ENCODE measurements at regions not wholly inside any gene's neighbourhood (a gene's known extent, or its start where the extent isn't known, plus 50 kb on each side); places are given as distances from the start of the nearest gene placed in this dataset.
A peak's percentile ranks its signal among the peaks of the same experiment; 100 is the strongest.

DNA sequence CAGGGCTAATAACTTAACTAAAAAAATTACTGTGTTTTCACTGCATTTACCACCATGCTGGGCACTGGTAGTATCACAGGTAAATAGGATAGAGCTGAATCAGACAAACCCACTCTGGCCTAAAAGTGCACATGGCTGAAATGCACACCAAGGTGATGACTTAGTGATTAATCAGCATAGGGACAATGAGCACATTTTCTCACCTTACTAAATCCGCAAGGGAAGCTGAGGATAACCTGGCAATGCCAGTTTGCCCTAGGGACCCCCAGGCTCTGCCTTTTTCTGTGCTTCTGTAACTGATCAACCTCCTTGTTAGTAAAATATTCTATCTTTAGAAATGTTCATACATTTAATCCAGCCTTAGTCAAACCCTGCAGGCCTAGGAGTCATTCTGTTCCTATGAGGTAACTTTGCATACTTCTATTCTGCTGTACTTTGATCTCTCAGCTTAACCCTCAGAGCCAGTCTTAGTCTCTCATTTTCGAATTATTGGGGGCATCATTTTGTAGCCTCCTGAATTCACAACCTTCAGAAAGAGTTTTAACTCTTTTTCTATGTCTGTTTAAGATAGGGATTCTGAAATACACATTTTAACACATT is 562.9 kb upstream of the KCNMB2 start:
- Mint-ChIP-seq H3K27ac (ENCODE audit: low read depth, unreplicated experiment) (peak overlapping the region; percentile 46), H3K9me3 (ENCODE audit: unreplicated experiment) (no peaks in the 10 kb centered on the region), H3K4me3 (ENCODE audit: unreplicated experiment) (no peak overlapping the region), H3K4me1 (ENCODE audit: insufficient read depth, unreplicated experiment) (peaks cover 9% of the 10 kb centered on the region), H3K27me3 (ENCODE audit: insufficient read depth, unreplicated experiment) (no peaks in the 10 kb centered on the region), H3K36me3 (ENCODE audit: insufficient read depth, unreplicated experiment) (no peaks in the 10 kb centered on the region)
- intact Hi-C loops (cut with micrococcal nuclease) = no loop called here
- peak; percentile 18 for DNase-seq (ENCODE audit: unreplicated experiment)
- no TSS peak for BruUV-seq (replicated peaks)
- ChIA-PET CTCF (interaction anchor here (0.8 kb wide), 1 partner anchor 279 kb away, joined by 3 read pairs; no protein-coding TSS in a partner anchor), POLR2A (interaction anchor here (0.6 kb wide), 1 partner anchor 69 kb away, joined by 3 read pairs; no protein-coding TSS in a partner anchor)
- TF ChIP-seq, protein P1, sequence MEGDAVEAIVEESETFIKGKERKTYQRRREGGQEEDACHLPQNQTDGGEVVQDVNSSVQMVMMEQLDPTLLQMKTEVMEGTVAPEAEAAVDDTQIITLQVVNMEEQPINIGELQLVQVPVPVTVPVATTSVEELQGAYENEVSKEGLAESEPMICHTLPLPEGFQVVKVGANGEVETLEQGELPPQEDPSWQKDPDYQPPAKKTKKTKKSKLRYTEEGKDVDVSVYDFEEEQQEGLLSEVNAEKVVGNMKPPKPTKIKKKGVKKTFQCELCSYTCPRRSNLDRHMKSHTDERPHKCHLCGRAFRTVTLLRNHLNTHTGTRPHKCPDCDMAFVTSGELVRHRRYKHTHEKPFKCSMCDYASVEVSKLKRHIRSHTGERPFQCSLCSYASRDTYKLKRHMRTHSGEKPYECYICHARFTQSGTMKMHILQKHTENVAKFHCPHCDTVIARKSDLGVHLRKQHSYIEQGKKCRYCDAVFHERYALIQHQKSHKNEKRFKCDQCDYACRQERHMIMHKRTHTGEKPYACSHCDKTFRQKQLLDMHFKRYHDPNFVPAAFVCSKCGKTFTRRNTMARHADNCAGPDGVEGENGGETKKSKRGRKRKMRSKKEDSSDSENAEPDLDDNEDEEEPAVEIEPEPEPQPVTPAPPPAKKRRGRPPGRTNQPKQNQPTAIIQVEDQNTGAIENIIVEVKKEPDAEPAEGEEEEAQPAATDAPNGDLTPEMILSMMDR (IDR thresholded peaks at IDR 0.05; ENCODE audit: unreplicated experiment) = no peak

DNA sequence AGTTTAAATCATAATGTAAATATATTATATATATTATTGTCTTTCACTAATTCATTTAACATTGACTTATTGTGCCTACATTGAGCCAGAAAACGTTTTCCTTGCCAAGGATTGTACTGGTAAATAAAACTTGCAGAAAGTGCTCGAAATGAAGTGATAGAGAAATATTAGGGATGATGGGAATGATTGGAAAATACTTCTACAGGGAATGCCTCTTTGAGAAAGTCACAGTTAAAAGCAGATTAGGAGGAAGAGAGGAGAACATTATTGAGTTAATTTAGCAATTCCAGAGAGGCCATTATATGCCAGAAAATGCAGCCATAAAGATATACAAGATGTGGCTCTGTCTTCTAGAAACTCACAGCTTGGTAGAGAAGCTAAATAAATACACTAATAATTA is 560.0 kb upstream of the KCNMB2 start:
- no peak overlapping the region for H3K4me3 Mint-ChIP-seq (ENCODE audit: unreplicated experiment)
- ChIA-PET POLR2A (interaction anchor here (0.6 kb wide), 1 partner anchor 63 kb away, joined by 3 read pairs; no protein-coding TSS in a partner anchor), CTCF (no interaction called here)
- H3K9me3 Mint-ChIP-seq (ENCODE audit: unreplicated experiment) = no peaks in the 10 kb centered on the region
- H3K27ac Mint-ChIP-seq (ENCODE audit: low read depth, unreplicated experiment) = no peak overlapping the region
- BruUV-seq (replicated peaks) = no TSS peak
- H3K4me1 Mint-ChIP-seq (ENCODE audit: insufficient read depth, unreplicated experiment) = peaks cover 9% of the 10 kb centered on the region
- TF ChIP-seq, protein P1 (IDR thresholded peaks at IDR 0.05; ENCODE audit: unreplicated experiment) = no peak
- DNase-seq (ENCODE audit: unreplicated experiment) = no peak
- no peaks in the 10 kb centered on the region for H3K27me3 Mint-ChIP-seq (ENCODE audit: insufficient read depth, unreplicated experiment)
- intact Hi-C loops (cut with micrococcal nuclease) = no loop called here
- H3K36me3 Mint-ChIP-seq (ENCODE audit: insufficient read depth, unreplicated experiment) = no peaks in the 10 kb centered on the region

DNA sequence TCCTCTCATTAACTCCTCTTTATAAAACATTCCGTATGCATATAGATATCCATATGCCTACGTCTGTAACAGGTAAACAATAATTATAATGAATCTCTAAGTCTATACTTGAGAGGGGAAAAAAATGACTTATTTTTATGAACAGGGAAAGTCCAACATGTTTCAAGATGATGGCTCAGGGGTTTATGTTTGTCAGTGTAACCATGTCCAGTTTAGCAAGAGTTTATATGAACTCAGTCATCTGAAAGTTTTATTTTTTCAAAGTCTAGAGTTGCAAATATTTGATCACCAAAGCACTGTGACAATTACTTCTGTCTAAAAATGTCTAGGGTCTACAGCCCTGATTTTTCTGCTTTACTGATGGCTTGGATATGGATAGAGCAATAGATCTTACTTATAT is 559.4 kb upstream of the KCNMB2 start:
- BruUV-seq (replicated peaks) = no TSS peak
- H3K9me3 Mint-ChIP-seq (ENCODE audit: unreplicated experiment) = no peaks in the 10 kb centered on the region
- no peak overlapping the region for H3K27ac Mint-ChIP-seq (ENCODE audit: low read depth, unreplicated experiment)
- CTCF ChIA-PET = interaction anchor here (0.6 to 0.7 kb wide), 2 partner anchors 9 to 138 kb away, joined by 4 read pairs; no protein-coding TSS in a partner anchor
- H3K4me1 Mint-ChIP-seq (ENCODE audit: insufficient read depth, unreplicated experiment) = peaks cover 9% of the 10 kb centered on the region
- POLR2A ChIA-PET = no interaction called here
- no peaks in the 10 kb centered on the region for H3K27me3 Mint-ChIP-seq (ENCODE audit: insufficient read depth, unreplicated experiment)
- TF ChIP-seq, protein P1 (IDR thresholded peaks at IDR 0.05; ENCODE audit: unreplicated experiment) = no peak
- intact Hi-C loops (cut with micrococcal nuclease) = no loop called here
- no peaks in the 10 kb centered on the region for H3K36me3 Mint-ChIP-seq (ENCODE audit: insufficient read depth, unreplicated experiment)
- DNase-seq (ENCODE audit: unreplicated experiment) = no peak
- no peak overlapping the region for H3K4me3 Mint-ChIP-seq (ENCODE audit: unreplicated experiment)

DNA sequence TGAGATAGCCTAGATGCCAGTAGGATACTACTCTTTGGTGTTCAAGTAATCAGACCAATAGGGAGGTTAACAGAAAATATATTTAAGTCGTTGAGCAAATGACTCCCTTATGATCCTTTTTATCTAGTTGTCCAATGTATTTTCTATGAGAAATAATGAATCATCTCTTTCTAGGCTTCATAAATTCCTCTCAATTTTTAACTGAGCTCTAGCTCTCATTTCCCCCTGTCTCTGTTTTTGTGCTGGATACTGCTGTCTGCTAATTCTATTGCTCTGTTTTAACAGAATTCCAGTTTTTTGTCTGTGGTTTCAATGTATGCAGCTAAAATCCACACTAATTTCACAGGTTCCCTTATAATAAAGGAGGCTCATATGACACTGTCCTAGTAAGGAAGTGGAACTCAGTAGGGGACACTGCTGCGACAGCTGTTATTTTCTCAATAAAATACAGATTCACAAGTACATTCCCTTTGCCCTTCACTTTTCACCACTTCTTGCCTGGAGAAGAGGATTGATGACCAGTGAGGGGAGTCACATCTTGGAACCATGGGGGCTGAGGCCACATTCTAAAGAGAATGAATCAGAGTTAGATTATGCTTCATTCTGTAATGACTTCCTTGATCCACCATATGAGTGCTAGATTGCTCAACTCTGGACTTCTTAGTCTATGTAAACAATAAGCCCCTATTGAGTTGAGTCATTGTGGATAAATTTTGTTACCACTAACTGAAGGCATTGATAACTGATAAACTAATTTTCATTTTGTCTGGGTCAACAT is 558.7 kb upstream of the KCNMB2 start:
- H3K27me3 Mint-ChIP-seq (ENCODE audit: insufficient read depth, unreplicated experiment) = no peaks in the 10 kb centered on the region
- BruUV-seq (replicated peaks) = no TSS peak
- H3K27ac Mint-ChIP-seq (ENCODE audit: low read depth, unreplicated experiment) = no peak overlapping the region
- CTCF ChIA-PET = interaction anchor here (0.6 to 0.7 kb wide), 2 partner anchors 8 to 137 kb away, joined by 4 read pairs; no protein-coding TSS in a partner anchor
- POLR2A ChIA-PET = interaction anchor here (0.6 to 1.2 kb wide), 2 partner anchors 10 to 1179 kb away, joined by 3 read pairs; no protein-coding TSS in a partner anchor
- peak; percentile 61 for DNase-seq (ENCODE audit: unreplicated experiment)
- no peak overlapping the region for H3K4me3 Mint-ChIP-seq (ENCODE audit: unreplicated experiment)
- TF ChIP-seq, protein P1 (IDR thresholded peaks at IDR 0.05; ENCODE audit: unreplicated experiment) = no peak
- no peaks in the 10 kb centered on the region for H3K9me3 Mint-ChIP-seq (ENCODE audit: unreplicated experiment)
- no peaks in the 10 kb centered on the region for H3K36me3 Mint-ChIP-seq (ENCODE audit: insufficient read depth, unreplicated experiment)
- intact Hi-C loops (cut with micrococcal nuclease) = no loop called here
- H3K4me1 Mint-ChIP-seq (ENCODE audit: insufficient read depth, unreplicated experiment) = peaks cover 9% of the 10 kb centered on the region
